Body of pancreas (tissue), 4 donors: ENCODE measurements at regions not wholly inside any gene's neighbourhood (a gene's known extent, or its start where the extent isn't known, plus 50 kb on each side); places are given as distances from the start of the nearest gene placed in this dataset.

ENCODE experiments used
- CTCF ChIP-seq, 7 experiments: fragments of 450-650 bp in 4 of 7; fragments of 200-600 bp in 3 of 7; sonication (generic) in 3 of 7; IDR thresholded peaks; one replicate each; pipeline ENCODE4 v1.5.1; 2016 to 2019; ENCODE audit warnings: antibody characterized with exemption in 7 of 7
- POLR2A ChIP-seq, 3 donors: fragments of 450-650 bp; IDR thresholded peaks; one replicate each; pipeline ENCODE4 v1.6.1; 2016; ENCODE audit warnings: antibody characterized with exemption in 3 of 3, mild to moderate bottlenecking in 2 of 3

GRCh38 chr17:70774339-70775117, 605.2 kb downstream of the KCNJ2 start:
- TF ChIP-seq CTCF (IDR thresholded peaks at IDR 0.05) (no peak), POLR2A (IDR thresholded peaks at IDR 0.05) (no peak)
